Skeletal muscle satellite cell (primary cell): ENCODE measurements at regions not wholly inside any gene's neighbourhood (a gene's known extent, or its start where the extent isn't known, plus 50 kb on each side); places are given as distances from the start of the nearest gene placed in this dataset.
"Not testable (repeated sequence)": the region's sequence is repeated elsewhere in the genome, so short reads cannot be mapped to it uniquely, and the experiment has no call there.

Experiments
- H3K27me3 ChIP-seq: 2 replicates; pipeline ENCODE4 v1.7.0; 2013; ENCODE audit warnings: low read length; ENCODE audit not compliant: control insufficient read depth, insufficient read depth
- H3K36me3 ChIP-seq: 2 replicates; pipeline ENCODE4 v1.7.0; 2013; ENCODE audit warnings: mild to moderate bottlenecking, control low read depth, low read length; ENCODE audit not compliant: insufficient read depth
- H3K4me1 ChIP-seq: 2 replicates; pipeline ENCODE4 v1.7.0; 2013; ENCODE audit warnings: low read length; ENCODE audit not compliant: control insufficient read depth, insufficient read depth
- H3K4me2 ChIP-seq: 2 replicates; pipeline ENCODE4 v1.7.0; 2013; ENCODE audit warnings: mild to moderate bottlenecking, low read length
- H3K4me3 ChIP-seq: 2 replicates; pipeline ENCODE4 v1.7.0; 2013; ENCODE audit warnings: low read length
- H3K9ac ChIP-seq: 2 replicates; pipeline ENCODE4 v1.7.0; 2013; ENCODE audit warnings: mild to moderate bottlenecking, low read depth, low read length, moderate library complexity
- H3K9me3 ChIP-seq: replicated peaks from 2 replicates; pipeline ENCODE4 v1.7.0; 2013; ENCODE audit warnings: mild to moderate bottlenecking, control low read depth, low read length

DNA sequence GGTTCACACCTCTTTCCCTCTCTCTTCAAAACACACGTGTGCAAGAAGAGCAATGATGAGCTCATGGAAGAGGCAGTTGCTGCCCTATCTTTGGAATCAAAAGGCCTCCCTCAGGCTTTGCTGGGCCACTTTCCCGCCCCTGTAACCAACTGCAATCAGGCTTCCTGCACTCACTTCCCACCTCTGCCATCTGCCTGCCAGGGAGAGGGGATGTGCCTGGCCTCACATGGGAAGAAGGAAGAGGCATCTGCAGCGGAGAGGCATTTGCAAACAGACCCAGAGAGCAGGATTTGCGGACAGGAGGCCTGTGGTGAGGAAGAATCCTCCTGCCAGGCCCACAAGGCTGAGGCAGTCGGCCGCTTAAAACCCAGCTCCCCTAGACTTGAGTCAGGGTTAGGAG, 175.6 kb upstream of the ATP10A start:
- H3K27me3 ChIP-seq: peaks cover 2% of the 10 kb centered on the region
- no peak overlapping the region for H3K4me2 ChIP-seq
- no peak overlapping the region for H3K9ac ChIP-seq
- H3K4me1 ChIP-seq: no peaks in the 10 kb centered on the region
- no peaks in the 10 kb centered on the region for H3K9me3 ChIP-seq
- H3K36me3 ChIP-seq: no peaks in the 10 kb centered on the region
- no peak overlapping the region for H3K4me3 ChIP-seq

DNA sequence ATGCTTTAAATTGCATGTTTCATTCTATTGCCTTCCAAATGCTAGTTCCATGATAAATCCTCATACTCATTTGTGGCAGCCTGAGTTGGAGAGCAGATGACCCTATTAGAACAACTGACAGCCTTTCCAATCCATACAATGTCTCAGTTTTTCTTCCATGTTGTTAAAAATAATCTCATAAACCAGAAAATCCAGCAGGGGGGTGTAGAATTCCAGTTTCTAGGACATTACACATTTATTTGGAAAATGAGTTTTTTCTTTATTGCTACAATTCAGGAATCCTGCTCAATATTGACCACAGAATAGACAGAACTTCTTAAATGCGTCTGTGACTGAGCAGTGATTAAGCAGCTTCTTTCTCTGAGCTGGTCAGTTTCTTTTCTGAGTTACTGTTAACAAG, 174.2 kb upstream of the ATP10A start:
- Histone ChIP-seq H3K27me3 (peaks cover 2% of the 10 kb centered on the region), H3K4me3 (no peak overlapping the region), H3K4me2 (no peak overlapping the region), H3K4me1 (no peaks in the 10 kb centered on the region), H3K9me3 (no peaks in the 10 kb centered on the region), H3K9ac (no peak overlapping the region), H3K36me3 (no peaks in the 10 kb centered on the region)

DNA sequence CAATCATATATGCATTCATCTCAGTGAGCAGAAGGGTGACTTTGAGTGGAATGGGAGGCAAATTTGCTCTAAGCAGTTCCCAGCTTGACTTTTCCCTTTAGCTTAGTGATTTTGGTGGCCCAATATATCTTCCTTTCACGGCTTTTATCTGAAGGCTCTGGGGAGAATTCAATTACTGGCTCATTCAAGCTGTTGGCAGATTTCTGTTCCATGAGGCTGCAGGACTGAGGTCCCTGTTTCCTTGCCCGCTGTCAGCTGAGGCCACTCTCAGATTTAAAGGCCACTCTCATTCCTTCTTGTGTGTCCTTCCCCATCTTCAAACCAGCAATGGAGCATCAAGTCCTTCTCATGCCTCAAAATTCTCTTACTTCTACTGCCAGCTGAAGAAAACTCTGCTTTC, 170.4 kb upstream of the ATP10A start:
- Histone ChIP-seq H3K4me3 (no peak overlapping the region), H3K9ac (no peak overlapping the region), H3K27me3 (peaks cover 2% of the 10 kb centered on the region), H3K4me1 (peaks cover 1% of the 10 kb centered on the region), H3K4me2 (no peak overlapping the region), H3K36me3 (no peaks in the 10 kb centered on the region), H3K9me3 (no peaks in the 10 kb centered on the region)

DNA sequence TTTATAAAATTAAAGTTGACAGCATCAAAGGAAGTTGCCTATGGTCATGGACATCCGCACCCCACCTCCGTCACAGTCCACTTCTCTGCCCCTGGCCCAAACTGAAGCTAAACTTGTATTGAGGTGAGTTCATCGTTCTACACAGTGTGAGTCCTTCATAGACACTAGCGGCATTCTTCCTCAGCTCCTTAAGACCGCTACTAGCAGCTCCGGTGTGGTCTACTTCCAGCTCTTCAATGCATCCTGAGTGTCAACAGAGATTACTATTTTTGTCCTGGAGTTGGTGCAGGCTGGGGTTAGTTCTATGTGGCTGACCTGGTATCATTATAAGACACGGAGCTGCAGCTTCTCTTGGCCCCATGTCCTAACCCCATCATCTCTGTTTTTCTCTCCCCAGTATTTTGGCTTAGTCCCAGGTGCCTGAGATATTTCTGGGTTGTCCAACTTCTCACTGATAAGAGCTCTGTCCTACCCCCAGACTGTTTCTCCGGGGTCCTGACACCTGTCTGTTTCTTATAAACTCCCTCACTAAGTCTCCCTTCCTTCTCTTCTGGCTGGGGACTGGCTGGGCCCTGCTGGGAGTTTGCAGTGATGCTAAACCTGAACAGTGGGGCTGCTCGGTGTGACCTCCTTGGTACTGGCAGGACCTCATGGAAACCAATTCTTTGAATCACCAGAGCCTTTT, 169.2 kb upstream of the ATP10A start:
- Histone ChIP-seq H3K9me3 (no peaks in the 10 kb centered on the region), H3K36me3 (no peaks in the 10 kb centered on the region), H3K27me3 (peaks cover 2% of the 10 kb centered on the region), H3K4me3 (no peak overlapping the region), H3K4me2 (no peak overlapping the region), H3K9ac (no peak overlapping the region), H3K4me1 (peaks cover 6% of the 10 kb centered on the region)

DNA sequence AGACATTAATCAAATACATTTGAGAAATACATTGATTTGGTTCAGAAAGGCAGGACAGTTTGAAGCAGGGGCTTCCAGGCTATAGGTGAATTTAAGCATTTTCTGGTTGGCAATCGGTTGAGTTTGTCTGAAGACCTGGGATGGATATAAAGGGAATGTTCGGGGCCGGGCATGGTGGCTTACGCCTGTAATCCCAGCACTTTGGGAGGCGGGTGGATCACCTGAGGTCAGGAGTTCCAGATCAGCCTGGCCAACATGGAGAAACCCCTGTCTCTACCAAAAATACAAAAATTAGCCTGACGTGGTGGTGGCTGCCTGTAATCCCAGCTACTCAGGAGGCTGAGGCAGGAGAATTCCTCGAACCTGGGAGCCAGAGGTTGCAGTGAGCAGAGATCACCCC, 166.5 kb upstream of the ATP10A start:
- not testable (repeated sequence) for H3K4me2 ChIP-seq, H3K9me3 ChIP-seq, H3K4me3 ChIP-seq, H3K4me1 ChIP-seq, H3K9ac ChIP-seq, H3K36me3 ChIP-seq, H3K27me3 ChIP-seq

DNA sequence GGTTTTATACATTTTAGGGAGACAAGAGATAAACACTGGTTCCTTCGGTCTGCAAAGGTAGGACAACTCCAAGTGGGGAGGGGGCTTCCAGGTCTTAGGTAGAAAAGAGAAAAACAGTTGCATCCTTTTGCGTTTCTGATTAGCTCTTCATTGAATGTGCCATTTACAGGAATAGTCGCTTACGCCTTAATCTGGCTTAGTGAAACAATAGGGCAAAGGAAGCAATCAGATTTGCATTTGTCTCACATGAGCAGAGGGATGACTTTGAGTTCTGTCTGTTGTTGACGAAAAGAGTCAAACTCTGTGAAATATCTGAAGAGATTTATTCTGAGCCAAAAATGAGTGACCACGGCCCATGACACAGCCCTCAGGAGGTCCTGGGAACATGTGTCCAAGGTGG, 166.0 kb upstream of the ATP10A start:
- Histone ChIP-seq H3K4me3 (no peak overlapping the region), H3K36me3 (no peaks in the 10 kb centered on the region), H3K9me3 (no peaks in the 10 kb centered on the region), H3K4me2 (no peak overlapping the region), H3K9ac (no peak overlapping the region), H3K4me1 (peaks cover 6% of the 10 kb centered on the region), H3K27me3 (no peaks in the 10 kb centered on the region)

DNA sequence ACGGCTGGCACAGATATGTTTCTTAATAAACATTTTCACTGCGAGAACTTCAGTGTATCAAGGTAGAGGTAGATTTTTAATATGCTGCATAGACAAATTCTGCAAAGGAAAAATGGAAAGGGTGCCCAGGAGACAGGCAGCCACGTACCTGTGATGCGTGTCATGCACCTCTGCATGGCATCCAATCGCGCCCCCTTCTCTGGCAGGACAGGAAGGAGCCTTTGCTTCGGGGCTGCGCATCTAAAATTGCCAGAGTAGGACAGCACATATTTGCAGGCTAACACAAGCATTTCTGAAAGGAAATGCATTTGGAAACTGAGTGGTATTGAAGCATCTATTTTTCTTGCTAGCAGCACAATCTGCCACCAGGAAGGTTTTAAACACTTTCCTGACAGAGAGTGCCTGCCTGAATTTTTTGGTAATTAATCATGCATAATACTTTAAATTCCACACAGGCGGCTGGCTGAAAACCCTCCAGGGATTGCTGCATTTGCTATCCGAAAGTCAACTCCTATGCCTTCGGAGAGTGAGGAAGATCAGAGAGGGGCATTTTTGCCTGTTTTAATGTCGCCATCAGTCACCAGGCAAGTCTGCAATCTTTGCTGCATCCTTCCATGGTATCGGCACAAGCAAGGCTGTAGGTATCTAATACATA, 165.1 kb upstream of the ATP10A start:
- H3K9ac ChIP-seq: no peak overlapping the region
- H3K9me3 ChIP-seq: no peaks in the 10 kb centered on the region
- peak overlapping the region; percentile 72 for H3K4me2 ChIP-seq

DNA sequence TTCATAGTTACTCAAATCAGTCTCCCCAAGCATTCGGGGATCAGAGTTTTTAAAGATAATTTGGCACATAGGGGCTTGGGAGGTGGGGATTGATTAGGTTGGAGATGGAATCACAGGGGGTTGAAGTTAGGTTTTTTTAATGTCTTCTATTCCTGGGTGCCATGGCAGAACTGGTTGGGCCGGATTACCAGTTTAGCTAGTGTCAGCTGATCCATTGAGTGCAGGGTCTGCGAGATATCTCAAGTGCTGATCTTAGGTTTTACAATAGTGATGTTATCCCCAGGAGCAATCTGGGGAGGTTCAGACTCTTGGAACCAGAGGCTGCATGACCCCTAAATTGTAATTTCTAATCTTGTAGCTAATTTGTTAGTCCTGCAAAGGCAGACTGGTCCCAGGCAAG, 163.5 kb upstream of the ATP10A start:
- H3K36me3 ChIP-seq, H3K27me3 ChIP-seq, H3K4me3 ChIP-seq, H3K4me2 ChIP-seq, H3K9ac ChIP-seq, H3K4me1 ChIP-seq, H3K9me3 ChIP-seq: not testable (repeated sequence)

More for the DNA sequence above, 165.1 kb upstream of the ATP10A start:
- Histone ChIP-seq H3K27me3 (no peaks in the 10 kb centered on the region), H3K4me1 (peaks cover 6% of the 10 kb centered on the region), H3K36me3 (no peaks in the 10 kb centered on the region), H3K4me3 (peak overlapping the region; percentile 48)

DNA sequence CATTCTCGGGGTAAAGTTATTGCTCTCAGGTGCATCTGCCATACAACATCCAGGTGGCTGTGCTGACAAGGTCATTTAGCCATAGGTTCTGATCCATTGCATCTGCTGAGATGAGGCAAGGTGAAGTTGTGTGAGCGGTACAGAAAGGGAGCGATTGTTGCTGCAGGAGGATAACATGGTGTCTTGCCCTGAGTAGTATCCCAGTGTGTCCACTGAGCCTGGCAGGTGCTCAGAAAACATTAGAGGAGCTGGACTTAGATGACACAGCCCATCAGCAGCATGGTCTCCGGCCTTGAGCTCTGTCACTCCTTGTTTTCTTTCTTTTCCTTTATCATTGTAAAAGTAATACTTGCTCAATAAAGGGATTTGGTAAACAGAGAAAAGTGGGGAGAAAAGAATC, 161.1 kb upstream of the ATP10A start:
- Histone ChIP-seq H3K9ac (no peak overlapping the region), H3K4me3 (no peak overlapping the region), H3K27me3 (no peaks in the 10 kb centered on the region), H3K4me2 (no peak overlapping the region), H3K36me3 (no peaks in the 10 kb centered on the region), H3K4me1 (peaks cover 6% of the 10 kb centered on the region), H3K9me3 (no peaks in the 10 kb centered on the region)

DNA sequence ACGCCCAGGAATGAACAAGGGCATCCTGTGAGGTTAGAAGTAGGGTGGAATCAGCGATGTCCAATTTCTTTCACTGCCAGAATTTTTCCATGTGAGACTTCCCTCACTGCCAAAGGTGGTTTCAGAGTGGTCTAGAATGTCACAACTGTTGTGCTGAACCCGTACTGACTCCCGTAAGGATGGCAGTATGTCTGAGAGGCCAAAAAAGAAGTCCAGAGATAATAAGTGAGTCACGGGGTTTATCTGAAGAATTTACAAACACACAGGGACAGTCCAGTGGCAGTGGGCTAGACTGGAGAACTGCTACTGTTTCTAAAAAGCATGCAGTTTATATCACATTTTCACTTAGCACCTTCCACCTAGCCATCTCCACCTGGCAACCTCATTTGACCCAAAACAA, 160.6 kb upstream of the ATP10A start:
- peaks cover 6% of the 10 kb centered on the region for H3K4me1 ChIP-seq
- no peaks in the 10 kb centered on the region for H3K27me3 ChIP-seq
- H3K4me2 ChIP-seq: no peak overlapping the region
- no peaks in the 10 kb centered on the region for H3K36me3 ChIP-seq
- H3K4me3 ChIP-seq: no peak overlapping the region
- no peaks in the 10 kb centered on the region for H3K9me3 ChIP-seq
- no peak overlapping the region for H3K9ac ChIP-seq

DNA sequence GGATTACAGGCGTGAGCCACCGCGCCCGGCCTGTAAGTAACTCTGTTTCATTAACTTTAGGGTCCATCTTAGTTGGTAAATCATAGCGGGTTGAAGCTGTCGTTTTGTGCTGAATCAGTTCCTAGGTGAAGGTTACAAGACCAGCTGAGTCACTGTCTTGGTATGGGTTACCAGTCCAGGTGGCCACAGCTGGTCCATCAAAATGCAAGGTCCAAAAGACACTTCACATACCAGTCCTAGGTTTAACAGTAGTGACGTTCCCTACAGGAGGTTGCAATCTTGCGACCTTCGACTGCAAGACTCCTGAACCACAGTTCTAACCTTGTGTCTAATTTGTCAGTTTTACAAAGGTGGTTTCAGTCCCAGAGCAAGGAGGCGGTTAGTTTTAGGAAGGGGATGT, 160.1 kb upstream of the ATP10A start:
- Histone ChIP-seq H3K9ac (no peak overlapping the region), H3K4me2 (no peak overlapping the region), H3K4me3 (no peak overlapping the region), H3K9me3 (no peaks in the 10 kb centered on the region), H3K36me3 (no peaks in the 10 kb centered on the region), H3K4me1 (peaks cover 3% of the 10 kb centered on the region), H3K27me3 (no peaks in the 10 kb centered on the region)

DNA sequence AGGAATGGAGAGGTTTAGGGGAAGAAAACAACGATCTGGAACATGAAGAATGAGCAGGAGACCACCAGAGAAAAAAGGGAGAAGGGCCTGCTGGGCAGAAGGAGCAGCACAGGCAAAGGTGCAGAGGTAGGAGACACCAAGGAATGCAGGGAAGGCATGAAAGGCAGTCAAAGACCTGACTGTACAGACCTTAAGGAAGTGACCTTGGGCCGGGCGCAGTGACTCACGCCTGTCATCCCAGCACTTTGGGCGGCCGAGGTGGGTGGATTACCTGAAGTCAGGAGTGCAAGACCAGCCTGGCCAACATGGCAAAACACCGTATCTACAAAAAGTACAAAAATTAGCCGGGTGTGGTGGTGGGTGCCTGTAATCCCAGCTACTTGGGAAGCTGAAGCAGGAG, 157.7 kb upstream of the ATP10A start:
- Histone ChIP-seq H3K36me3 (no peaks in the 10 kb centered on the region), H3K9me3 (no peaks in the 10 kb centered on the region), H3K27me3 (peaks cover 7% of the 10 kb centered on the region)

More for the DNA sequence above, 157.7 kb upstream of the ATP10A start:
- Histone ChIP-seq H3K4me1 (no peaks in the 10 kb centered on the region), H3K9ac (no peak overlapping the region), H3K4me2 (no peak overlapping the region), H3K4me3 (no peak overlapping the region)
